H1 (cell line): ENCODE measurements at regions not wholly inside any gene's neighbourhood (a gene's known extent, or its start where the extent isn't known, plus 50 kb on each side); places are given as distances from the start of the nearest gene placed in this dataset.
"Not testable (repeated sequence)": the region's sequence is repeated elsewhere in the genome, so short reads cannot be mapped to it uniquely, and the experiment has no call there.

Experiments used
- CTCF ChIA-PET: fragments of 300-600 bp; sonication (Branson Sonifier 250); formaldehyde crosslinking; loops from one replicate; lab custom pipeline; 2021; ENCODE audit not compliant: partially characterized antibody; lab: Charles Lee
- POLR2A ChIA-PET: fragments of 300-600 bp; sonication (Branson Sonifier 250); formaldehyde crosslinking; loops from one replicate; lab custom pipeline; 2021; ENCODE audit warnings: inconsistent platforms; ENCODE audit not compliant: partially characterized antibody; lab: Charles Lee
- DNase-seq, 2 experiments: peaks; one replicate each; pipeline versions ENCODE4 v3.0.0 to v3.0.0-alpha.2; 2010 to 2022; ENCODE audit warnings: low spot score in 2 of 2, low read depth in 1 of 2, mixed read lengths in 1 of 2
- FAIRE-seq: peaks from 2 replicates; lab custom pipeline; 2011; peaks lifted over from hg19 to GRCh38; lab: Jason Lieb, UNC
- H2AFZ ChIP-seq: 2 replicates; pipeline ENCODE4 v1.8.1; 2012; ENCODE audit warnings: low read length, inconsistent platforms
- H2AK5ac ChIP-seq: 2 replicates; pipeline ENCODE4 v1.6.1; 2013; ENCODE audit warnings: low read depth, low read length
- H2BK120ac ChIP-seq: replicated peaks from 2 replicates; pipeline ENCODE3; 2013; ENCODE audit warnings: low read depth, low read length, inconsistent platforms
- H2BK12ac ChIP-seq: 2 replicates; pipeline ENCODE4 v1.6.1; 2013; ENCODE audit warnings: low read depth, low read length
- H2BK15ac ChIP-seq: 2 replicates; pipeline ENCODE4 v1.6.1; 2013; ENCODE audit warnings: low read length
- H2BK20ac ChIP-seq: 2 replicates; pipeline ENCODE4 v1.6.1; 2013; ENCODE audit warnings: low read length
- H2BK5ac ChIP-seq: 2 replicates; pipeline ENCODE4 v1.6.1; 2013; ENCODE audit warnings: low read depth, low read length
- H3K14ac ChIP-seq: 2 replicates; pipeline ENCODE4 v1.6.1; 2013; ENCODE audit warnings: inconsistent platforms; ENCODE audit not compliant: insufficient read length
- H3K18ac ChIP-seq: 2 replicates; pipeline ENCODE4 v1.6.1; 2013; ENCODE audit warnings: low read length; ENCODE audit errors: extremely low read depth
- H3K23ac ChIP-seq: 2 replicates; pipeline ENCODE4 v1.6.1; 2013; ENCODE audit warnings: inconsistent platforms; ENCODE audit not compliant: insufficient read length
- H3K23me2 ChIP-seq: 2 replicates; pipeline ENCODE4 v1.6.1; 2013; ENCODE audit warnings: low read depth, low read length
- H3K27ac ChIP-seq: 2 replicates; pipeline ENCODE4 v1.6.1; 2011; ENCODE audit warnings: low read depth, low read length, inconsistent platforms
- H3K27me3 ChIP-seq, 4 experiments: replicated peaks in 1 of 4; 1 replicate in 1 of 4; 2 replicates in 3 of 4; pipeline versions ENCODE4 v1.6.1 to v1.8.1; 2011 to 2013; ENCODE audit warnings: low read length in 3 of 4, mild to moderate bottlenecking in 3 of 4, inconsistent platforms in 2 of 4, mixed read lengths in 2 of 4, moderate library complexity in 1 of 4; ENCODE audit not compliant: control insufficient read depth in 3 of 4, insufficient read depth in 3 of 4; ENCODE audit errors: extremely low read depth in 1 of 4
- H3K36me3 ChIP-seq, 4 experiments: 2 replicates each; pipeline versions ENCODE4 v1.6.1 to v1.8.1; 2011 to 2013; ENCODE audit warnings: mild to moderate bottlenecking in 4 of 4, low read length in 3 of 4, moderate library complexity in 2 of 4, control low read depth in 1 of 4, inconsistent platforms in 1 of 4; ENCODE audit not compliant: insufficient read depth in 4 of 4, control insufficient read depth in 2 of 4
- H3K4ac ChIP-seq: replicated peaks from 2 replicates; pipeline ENCODE3; 2013; ENCODE audit warnings: low read length, low read depth, mixed read lengths, inconsistent platforms; ENCODE audit not compliant: insufficient read length
- H3K4me1 ChIP-seq, 4 experiments: replicated peaks in 1 of 4; 1 replicate in 1 of 4; 2 replicates in 3 of 4; pipeline versions ENCODE4 v1.6.1 to v1.8.1; 2011 to 2013; ENCODE audit warnings: low read length in 3 of 4, inconsistent platforms in 2 of 4, mixed read lengths in 1 of 4; ENCODE audit not compliant: insufficient read depth in 4 of 4, control insufficient read depth in 3 of 4
- H3K4me2 ChIP-seq, 2 experiments: 2 replicates each; pipeline versions ENCODE4 v1.6.1 to v1.8.1; 2011 to 2013; ENCODE audit warnings: low read depth in 2 of 2, low read length in 2 of 2, control low read depth in 1 of 2, inconsistent platforms in 1 of 2, mild to moderate bottlenecking in 1 of 2; ENCODE audit not compliant: insufficient read depth in 1 of 2
- H3K4me3 ChIP-seq, 4 experiments: fragments of 200-600, 300-600 bp in 1 of 4; sonication (generic), shearing (Covaris generic), sonication (Bioruptor Twin) in 1 of 4; 2 replicates each; pipeline versions ENCODE4 v1.5.1 to v1.8.1; 2011 to 2016; ENCODE audit warnings: low read length in 4 of 4, low read depth in 3 of 4, control low read depth in 2 of 4, inconsistent platforms in 2 of 4, mild to moderate bottlenecking in 2 of 4, mixed read lengths in 1 of 4, moderate library complexity in 1 of 4; ENCODE audit not compliant: insufficient read depth in 2 of 4; ENCODE audit errors: extremely low read depth in 1 of 4
- H3K56ac ChIP-seq: replicated peaks from 2 replicates; pipeline ENCODE3; 2013; ENCODE audit warnings: low read depth, mild to moderate bottlenecking, mixed read lengths, low read length, inconsistent platforms; ENCODE audit not compliant: insufficient read length
- H3K79me1 ChIP-seq: 2 replicates; pipeline ENCODE4 v1.6.1; 2013; ENCODE audit warnings: low read depth, low read length, control low read depth
- H3K79me2 ChIP-seq, 2 experiments: 2 replicates each; pipeline versions ENCODE4 v1.6.1 to v1.8.1; 2012 to 2013; ENCODE audit warnings: low read length in 2 of 2, mild to moderate bottlenecking in 2 of 2, inconsistent platforms in 1 of 2; ENCODE audit not compliant: insufficient read depth in 2 of 2, control insufficient read depth in 1 of 2
- H3K9ac ChIP-seq, 4 experiments: replicated peaks in 1 of 4; 1 replicate in 1 of 4; 2 replicates in 3 of 4; pipeline versions ENCODE4 v1.6.1 to v1.8.1; 2011 to 2013; ENCODE audit warnings: low read depth in 3 of 4, low read length in 3 of 4, control low read depth in 2 of 4, mild to moderate bottlenecking in 2 of 4, moderate library complexity in 2 of 4, inconsistent platforms in 1 of 4; ENCODE audit errors: extremely low read depth in 1 of 4
- H3K9me3 ChIP-seq, 2 experiments: 2 replicates each; pipeline versions ENCODE4 v1.6.1 to v1.8.1; 2012 to 2013; ENCODE audit warnings: mild to moderate bottlenecking in 2 of 2, moderate library complexity in 2 of 2, control low read depth in 1 of 2, inconsistent platforms in 1 of 2, low read depth in 1 of 2, low read length in 1 of 2, mixed read lengths in 1 of 2; ENCODE audit not compliant: insufficient read depth in 2 of 2
- H4K20me1 ChIP-seq, 2 experiments: replicated peaks in 1 of 2; 2 replicates each; pipeline versions ENCODE3 to v1.8.1; 2011 to 2013; ENCODE audit warnings: inconsistent platforms in 2 of 2, low read length in 2 of 2, mild to moderate bottlenecking in 1 of 2; ENCODE audit not compliant: insufficient read depth in 2 of 2, control insufficient read depth in 1 of 2
- H4K5ac ChIP-seq: 2 replicates; pipeline ENCODE4 v1.6.1; 2013; ENCODE audit warnings: low read length, low read depth, mixed read lengths, inconsistent platforms; ENCODE audit not compliant: insufficient read length
- H4K8ac ChIP-seq: 2 replicates; pipeline ENCODE4 v1.8.0; 2013; ENCODE audit warnings: mild to moderate bottlenecking, moderate library complexity, low read length, inconsistent platforms; ENCODE audit not compliant: insufficient read depth; ENCODE audit errors: extremely low read depth
- H4K91ac ChIP-seq: replicated peaks from 2 replicates; pipeline ENCODE3; 2013; ENCODE audit warnings: low read length, mixed read lengths, inconsistent platforms; ENCODE audit not compliant: insufficient read length
- MAFK ChIP-seq: IDR thresholded peaks from 2 replicates; pipeline ENCODE4 v1.6.1; 2012; ENCODE audit warnings: low read depth, mild to moderate bottlenecking, improper control_type of control experiment, low read length
- WGBS, 2 experiments: shearing (Covaris generic) in 1 of 2; methylation state at CpG; one replicate each; pipeline versions ENCODE4 v1.1.6 to v1.1.7; 2013 to 2015; ENCODE audit warnings: low lambda C conversion rate in 2 of 2, mixed read lengths in 2 of 2, inconsistent platforms in 1 of 2, low coverage in 1 of 2, missing lambda C conversion rate in 1 of 2; ENCODE audit not compliant: insufficient replicate concordance in 2 of 2, insufficient coverage in 1 of 2, insufficient read length in 1 of 2; ENCODE audit errors: extremely low coverage in 1 of 2, missing lambda C conversion rate in 1 of 2; 5-methylcytosine and 5-hydroxymethylcytosine counted together

DNA sequence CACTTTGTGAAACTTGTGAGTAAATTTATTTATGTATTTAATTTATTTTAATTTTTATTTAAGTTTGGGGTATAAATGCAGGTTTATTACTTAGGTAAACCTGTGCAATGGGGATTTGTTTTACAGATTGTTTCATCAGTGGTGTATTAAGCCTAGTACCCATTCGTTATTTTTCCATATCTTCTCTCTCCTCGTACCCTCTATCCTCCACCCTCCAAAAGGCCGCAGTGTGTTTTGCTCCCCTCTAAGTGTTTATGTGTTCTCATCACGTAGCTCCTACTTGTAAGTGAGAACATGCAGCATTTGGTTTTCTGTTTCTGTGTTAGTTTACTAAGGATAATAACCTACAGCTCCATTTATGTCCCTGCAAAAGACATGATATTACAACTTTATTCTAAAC, 145.4 kb upstream of the SMIM30 start (continued):
- TF ChIP-seq MAFK: no peak

DNA sequence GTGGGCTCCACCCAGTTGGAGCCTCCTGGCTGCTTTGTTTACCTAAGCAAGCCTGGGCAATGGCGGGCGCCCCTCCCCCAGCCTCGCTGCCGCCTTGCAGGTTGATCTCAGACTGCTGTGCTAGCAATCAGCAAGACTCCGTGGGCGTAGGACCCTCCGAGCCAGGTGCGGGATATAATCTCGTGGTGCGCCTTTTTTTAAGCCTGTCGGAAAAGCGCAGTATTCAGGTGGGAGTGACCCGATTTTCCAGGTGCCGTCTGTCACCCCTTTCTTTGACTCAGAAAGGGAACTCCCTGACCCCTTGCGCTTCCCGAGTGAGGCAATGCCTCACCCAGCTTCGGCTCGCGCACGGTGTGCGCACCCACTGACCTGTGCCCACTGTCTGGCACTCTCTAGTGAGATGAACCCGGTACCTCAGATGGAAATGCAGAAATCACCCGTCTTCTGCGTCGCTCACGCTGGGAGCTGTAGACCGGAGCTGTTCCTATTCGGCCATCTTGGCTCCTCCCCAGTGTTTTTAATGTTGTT, 144.9 kb upstream of the SMIM30 start:
- FAIRE-seq, H3K23ac ChIP-seq, H3K23me2 ChIP-seq, H3K4me2 ChIP-seq, CTCF ChIA-PET, H3K36me3 ChIP-seq, H3K27ac ChIP-seq, H3K4ac ChIP-seq, H4K91ac ChIP-seq, H3K79me2 ChIP-seq, H2BK120ac ChIP-seq, H2BK12ac ChIP-seq, H2BK5ac ChIP-seq, H3K79me1 ChIP-seq, H3K14ac ChIP-seq, H4K8ac ChIP-seq, H3K56ac ChIP-seq, H2BK20ac ChIP-seq, H3K9me3 ChIP-seq, H3K18ac ChIP-seq, H2AFZ ChIP-seq, H2BK15ac ChIP-seq, H3K4me1 ChIP-seq, H4K5ac ChIP-seq, H3K4me3 ChIP-seq, H4K20me1 ChIP-seq, H2AK5ac ChIP-seq, H3K27me3 ChIP-seq, H3K9ac ChIP-seq: not testable (repeated sequence)
- WGBS, 2 experiments: 92% methylated on average over 27 of the region's 28 CpGs; no CpG with 5 or more reads in 1 of the 2 experiments
- POLR2A ChIA-PET: interaction anchor here (1.0 kb wide), 1 partner anchor 104 kb away, joined by 3 read pairs; no protein-coding TSS in a partner anchor
- peak in 1 of 2 experiments; percentile 46 for DNase-seq
